NCI-H510A treated with DMSO at 0.1 percent for 48 hours (cell line): ENCODE measurements at regions not wholly inside any gene's neighbourhood (a gene's known extent, or its start where the extent isn't known, plus 50 kb on each side); places are given as distances from the start of the nearest gene placed in this dataset.

Source experiments
- DNase-seq: peaks from one replicate; lab custom pipeline; 2025; lab: John Stamatoyannopoulos, UW

DNA sequence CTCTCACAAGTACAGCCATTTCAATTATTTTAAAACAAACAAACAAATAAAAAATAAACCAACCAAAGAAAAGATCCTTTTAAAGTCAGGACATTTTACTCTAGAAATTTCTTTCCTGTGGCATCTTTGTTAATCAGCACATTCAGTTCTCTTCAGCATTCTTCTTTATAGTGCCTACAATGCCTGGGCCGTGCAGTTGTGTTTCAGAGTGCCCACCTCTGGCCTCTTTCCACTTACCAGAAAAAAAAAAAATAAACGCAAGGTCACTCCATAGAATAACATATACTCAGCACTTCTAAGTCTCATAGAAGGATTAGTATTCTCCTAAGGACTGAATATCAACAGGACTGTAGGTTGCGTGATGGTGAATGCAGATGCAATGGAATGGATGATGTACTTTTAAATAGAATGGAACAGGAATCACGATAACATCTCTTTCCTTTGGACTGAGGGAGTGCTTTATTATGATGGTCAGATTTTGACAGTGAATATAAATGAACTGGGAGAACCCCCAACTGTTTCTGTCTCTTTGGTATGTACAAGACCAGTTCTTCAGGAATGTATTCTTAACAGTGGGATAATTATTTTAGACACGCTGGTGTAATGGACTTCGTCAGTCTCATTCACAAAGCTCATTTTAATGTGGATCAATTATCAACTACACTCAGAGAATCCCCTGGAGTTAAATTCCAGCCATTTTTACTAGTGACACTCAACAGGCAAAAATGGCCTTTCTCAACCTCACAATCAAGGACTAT lies 125.0 kb upstream of the NBEA start:
- DNase-seq: no peak

DNA sequence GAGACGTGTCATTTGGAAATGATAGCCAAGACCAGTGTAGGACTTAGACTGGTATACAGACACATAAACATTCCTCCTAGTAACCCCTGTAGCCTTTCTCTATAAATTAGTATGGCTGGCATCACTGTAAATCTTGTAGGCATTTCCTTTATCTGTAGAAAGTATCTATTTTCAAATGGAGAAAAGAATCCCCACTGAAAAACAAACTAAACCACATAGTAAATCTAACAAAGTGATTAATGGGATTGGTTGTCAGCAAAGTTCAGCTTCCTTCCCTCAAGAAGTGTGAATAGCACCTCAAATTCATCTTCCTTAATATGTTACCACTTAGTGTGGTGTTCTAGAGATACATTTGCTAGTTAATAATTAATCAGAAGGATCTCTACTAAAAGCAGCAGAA lies 119.4 kb upstream of the NBEA start:
- no peak for DNase-seq

DNA sequence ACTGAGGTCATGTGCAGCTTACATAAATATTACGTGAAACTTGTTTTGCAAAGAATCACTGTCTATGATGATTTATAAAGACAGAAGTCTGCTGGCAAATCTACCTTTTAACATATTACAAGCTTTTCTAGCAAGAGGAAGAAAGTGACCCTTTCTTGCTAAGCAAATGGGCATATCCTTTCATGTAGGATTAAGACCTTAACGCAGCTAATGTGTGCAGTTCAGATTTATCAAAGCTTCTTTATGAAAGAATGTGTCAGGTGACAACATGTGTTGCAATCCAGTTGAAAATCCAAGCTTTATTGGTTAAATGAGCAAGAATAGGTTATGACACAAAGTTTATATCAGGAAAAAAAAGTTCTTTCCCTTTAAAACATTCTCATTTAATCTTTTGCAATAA lies 115.6 kb upstream of the NBEA start:
- no peak for DNase-seq

DNA sequence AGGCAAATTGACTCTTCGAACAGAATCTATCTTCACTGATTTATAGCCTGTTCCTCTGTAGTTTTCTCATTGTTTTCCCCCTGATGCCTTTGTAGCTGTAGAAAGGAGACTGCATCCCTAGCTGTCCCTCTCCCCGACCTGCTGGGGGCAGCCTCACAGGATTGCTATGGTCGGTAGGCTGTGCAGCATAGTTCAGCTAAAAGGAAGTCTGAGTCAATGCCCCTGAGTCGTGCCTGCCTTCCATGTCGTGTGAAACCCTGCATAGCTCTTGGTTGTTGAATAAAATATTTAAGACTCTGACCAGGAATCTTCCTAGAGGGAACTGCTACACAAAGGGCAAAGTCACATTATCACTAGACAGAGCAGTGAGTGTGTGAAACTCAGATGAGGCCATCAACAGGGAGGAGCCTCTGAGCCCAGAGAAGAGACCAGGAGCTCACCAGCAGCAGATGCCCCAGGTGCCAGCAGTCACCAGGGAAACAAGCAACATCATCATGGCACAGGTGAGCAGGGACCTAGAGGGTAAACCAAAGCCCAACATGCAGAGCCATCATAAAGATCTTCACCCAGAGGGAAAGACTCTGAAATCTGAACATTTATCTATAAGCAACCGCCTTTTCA lies 108.4 kb upstream of the NBEA start:
- DNase-seq: no peak

DNA sequence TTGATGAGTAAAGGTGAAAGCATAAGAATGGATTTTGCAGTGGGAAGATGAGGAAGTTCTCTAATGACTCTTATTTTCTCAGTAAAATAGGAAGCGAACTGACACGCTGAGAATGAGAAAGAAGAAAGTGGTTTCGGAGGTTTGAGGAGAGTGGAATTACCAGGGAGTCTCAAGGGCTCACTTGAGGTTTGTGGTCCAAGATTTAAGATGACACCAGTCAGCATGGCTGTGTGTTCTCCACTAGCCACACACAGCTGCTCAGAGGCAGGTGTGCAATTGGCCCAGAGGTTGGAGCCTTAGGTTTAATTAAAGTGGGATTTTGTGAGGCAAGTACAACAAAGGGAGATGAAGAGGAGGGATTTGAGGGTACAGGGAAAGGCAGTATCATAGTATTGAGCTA lies 99.6 kb upstream of the NBEA start:
- DNase-seq: no peak

DNA sequence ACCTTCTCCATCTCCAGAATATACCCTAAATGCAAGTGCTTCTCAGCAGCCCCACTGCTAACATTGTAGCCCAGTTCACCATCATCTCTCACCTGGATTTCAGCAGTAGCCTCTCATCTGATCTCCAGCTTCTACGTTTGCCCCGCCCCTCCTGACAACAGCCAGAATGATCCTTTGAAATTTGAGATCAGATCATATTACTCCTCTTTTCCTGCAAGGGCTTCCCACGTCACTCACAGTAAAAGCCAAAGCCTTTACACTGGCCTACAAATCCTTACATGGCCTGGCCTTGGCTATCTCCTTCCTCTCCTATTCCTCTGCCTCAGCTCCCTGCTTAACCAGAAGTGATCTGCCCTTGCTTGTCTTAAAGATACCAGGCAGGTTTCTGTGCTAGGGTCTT lies 94.3 kb upstream of the NBEA start:
- DNase-seq: peak; percentile 70

DNA sequence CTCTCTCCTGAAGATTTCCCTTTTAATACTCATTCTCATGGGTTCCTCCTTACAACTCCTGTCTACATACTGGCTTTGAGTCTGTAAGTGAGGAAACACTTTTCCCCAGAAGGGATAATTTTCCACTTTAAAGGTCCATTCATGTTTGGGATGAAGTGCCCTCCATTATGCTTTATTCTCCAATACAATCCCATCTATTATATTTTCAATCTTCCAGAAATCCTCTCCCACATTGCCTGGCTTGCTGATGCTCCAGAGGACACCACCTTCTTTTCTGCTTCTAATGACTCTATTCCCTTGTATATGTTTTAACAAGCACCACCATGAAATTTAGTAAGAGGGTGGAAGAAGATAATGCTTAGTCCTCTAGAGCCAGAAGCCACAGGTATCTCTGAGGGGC lies 92.7 kb upstream of the NBEA start:
- DNase-seq: no peak

DNA sequence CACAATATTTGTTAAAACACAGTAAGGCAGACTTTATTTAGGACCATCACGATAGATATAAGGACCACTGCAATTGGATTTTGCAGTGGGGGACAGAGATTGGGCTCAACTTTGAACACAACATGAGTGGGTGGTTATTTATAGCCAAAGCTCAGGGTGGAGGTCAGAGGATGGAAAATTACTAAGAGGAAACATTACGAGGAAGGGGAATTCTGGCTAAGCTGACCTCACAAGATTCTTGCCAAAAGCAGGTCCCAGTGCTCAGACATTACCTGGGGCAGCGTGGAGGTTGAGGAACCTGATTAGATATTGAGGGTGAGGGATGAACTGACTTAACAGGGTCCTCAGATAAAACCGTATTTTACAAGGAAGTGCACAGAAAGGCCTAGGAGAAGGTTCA lies 88.9 kb upstream of the NBEA start:
- DNase-seq: no peak

DNA sequence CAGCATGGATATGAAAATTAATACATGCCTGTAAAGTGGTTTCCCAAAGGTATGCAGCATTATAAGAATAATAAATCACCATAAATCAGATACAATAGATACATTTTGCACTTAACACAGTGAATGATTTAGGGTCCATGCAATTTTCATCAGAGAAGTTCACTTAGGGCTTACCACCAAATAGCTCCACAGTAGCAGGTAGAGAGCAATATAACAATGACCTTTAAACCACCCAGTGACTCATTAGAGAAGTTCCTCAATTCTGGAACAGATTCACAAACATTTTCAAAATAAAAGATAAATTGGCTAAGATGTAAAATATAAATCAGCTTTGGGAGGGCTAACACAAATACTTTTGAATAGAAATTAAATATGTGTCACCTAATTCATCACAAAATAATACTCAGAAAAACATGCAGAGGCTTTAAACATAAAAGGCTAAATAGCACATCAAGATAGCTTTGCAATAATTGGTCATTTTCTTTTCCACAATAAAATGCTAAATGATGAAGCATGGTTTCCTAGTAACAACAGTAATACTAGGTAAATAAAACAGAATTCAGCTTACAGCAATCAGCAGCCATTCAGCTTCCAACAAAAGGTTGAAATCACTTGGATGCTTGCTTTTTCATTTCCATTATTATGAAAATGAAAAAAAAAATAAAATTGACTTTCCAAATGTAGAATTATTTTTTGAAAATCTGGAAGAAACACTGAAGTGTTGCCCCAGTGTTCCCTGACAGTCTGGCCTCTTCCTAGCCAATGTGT lies 84.3 kb upstream of the NBEA start:
- DNase-seq: no peak

DNA sequence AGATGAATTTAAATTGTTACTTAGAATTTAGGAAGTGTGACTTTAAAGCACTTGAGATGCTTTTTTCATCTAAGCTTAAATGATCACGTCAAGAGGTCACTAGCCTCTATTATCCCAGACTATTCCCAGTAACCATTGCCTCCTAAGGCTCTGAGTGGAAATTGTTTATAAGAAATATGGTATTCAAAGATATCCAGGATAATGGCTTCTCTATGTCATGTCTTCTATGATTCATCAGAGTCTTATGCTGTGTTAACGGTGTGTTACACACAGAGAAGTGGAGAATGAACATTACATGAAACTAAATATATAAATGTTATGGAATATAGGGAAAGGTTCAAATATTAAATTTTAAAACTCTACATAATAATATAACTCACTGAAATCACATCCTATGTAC lies 79.8 kb upstream of the NBEA start:
- no peak for DNase-seq

DNA sequence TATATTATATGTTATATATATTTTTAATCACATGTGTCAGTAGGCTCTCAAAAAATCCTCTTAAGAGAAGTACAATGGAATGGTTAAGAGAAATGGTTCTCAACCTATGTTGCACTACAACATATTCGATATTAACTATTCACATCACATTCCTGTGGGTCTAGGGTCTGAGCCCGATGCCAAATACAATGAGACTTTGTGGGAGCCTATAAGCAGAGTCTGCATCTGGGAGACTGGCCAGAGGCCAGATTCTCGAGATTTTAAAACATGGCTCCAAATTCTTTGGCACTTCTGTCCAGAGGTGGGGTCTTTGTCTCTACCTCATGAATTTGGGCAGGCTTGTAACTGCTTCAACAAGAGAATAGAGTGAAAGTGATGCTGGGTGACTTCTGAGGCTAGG lies 79.4 kb upstream of the NBEA start:
- DNase-seq: no peak

DNA sequence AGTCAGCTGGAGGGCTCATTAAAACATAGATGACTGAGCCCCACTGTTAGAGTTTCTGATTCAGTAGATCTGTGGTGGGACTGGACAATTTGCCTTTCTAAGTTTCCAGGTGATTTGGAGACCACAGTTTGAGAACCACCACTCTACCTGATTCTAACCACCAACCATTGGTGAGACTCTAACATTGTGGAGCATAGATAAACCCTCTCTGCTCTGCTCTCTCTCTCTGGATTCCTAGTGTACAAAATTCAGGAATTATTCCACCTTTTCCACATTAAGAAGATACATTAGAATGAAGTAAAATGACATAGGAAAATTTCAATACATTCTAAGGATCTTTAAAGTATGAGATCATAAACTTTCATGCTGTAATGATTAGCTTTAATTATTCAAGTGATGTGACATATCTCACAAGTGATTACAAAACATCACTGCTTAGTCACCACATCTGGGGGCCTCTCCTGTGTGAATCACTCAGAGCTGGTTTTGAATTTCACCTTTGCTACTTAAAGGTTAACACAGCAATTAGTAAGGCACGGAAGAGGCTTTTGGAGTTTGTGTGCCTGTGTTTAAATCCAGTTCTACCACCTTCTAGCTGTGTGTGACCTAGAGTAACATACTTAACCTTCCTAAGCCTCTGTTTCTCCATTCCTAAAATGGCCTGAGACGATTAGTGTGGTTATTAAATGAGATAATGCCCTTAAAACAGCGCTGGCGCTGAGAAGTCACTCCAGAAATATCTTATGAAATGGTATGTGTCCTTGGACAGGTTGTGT lies 78.5 kb upstream of the NBEA start:
- peak; percentile 19 for DNase-seq

DNA sequence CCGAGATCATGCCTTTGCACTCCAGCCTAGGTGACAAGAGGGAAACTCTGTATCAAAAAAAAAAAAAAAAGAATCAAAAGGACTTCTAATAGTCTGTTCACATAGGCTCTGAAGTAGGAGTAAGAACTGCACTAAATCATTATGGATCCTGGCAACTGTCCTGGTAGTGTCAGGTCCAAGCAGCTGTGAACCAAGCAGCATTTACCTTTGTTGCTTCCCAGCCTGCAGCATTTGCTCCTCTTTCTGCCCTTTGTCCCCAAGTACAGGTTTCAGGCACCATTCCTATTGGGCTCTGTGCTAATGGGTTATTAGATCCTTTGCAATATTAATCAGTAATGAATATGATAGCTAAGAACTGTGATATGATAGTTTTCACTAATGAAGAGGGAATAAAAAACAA lies 77.4 kb upstream of the NBEA start:
- no peak for DNase-seq

DNA sequence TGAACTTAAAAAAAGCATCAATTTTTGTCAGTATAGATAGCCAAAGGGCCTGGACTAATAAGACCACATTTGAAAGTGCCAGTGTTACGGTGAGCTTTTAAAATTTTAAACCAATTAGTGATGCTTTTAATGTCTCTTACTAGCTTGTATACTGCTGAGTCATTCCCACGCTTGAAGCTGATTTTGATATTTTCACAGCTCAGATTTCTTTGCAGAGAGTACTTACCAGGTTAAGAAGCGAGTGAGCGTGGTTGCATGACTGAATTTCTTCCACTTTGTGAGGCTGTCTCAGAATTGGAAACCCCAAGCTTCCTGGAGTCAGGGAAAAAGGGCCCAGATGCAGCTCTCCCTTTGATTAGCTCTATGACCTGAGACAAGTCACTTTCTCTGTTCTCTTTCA lies 74.5 kb upstream of the NBEA start:
- DNase-seq: no peak

DNA sequence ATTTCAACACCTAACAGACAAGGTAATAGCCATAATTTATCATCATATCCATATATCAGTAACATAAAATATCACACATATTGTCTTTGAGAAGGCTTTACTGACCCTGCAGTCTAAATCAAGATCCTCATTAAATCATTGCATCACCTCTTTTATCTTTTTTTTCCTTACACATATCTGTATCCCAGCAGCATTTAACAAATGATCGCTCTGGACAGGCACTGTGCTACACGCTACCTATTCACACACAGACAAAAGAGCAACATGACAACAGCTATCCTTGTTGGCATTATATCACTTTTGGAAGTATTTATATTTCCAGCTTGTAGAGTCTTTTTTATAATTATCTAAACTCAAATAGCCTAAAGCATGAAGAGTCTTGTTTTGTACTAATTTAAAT lies 73.3 kb upstream of the NBEA start:
- no peak for DNase-seq

DNA sequence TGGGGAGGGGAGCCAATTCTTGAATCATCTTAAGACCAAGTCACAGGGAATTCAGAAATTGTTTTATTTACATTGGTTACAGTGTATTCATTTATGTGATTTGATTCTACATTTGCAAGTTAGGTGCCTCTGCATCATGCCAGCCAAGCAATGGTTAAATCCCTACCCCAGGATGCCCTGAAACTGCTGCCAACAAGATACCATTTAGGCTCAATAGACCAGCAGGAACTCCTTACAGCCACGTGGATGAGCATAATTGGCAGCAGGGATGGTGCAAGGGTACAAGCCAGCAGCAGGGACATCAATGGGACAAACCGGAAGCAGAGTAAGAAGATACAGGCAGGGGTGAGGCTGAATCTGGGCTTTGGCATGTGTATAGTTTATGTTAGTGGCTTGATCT lies 72.4 kb upstream of the NBEA start:
- no peak for DNase-seq

DNA sequence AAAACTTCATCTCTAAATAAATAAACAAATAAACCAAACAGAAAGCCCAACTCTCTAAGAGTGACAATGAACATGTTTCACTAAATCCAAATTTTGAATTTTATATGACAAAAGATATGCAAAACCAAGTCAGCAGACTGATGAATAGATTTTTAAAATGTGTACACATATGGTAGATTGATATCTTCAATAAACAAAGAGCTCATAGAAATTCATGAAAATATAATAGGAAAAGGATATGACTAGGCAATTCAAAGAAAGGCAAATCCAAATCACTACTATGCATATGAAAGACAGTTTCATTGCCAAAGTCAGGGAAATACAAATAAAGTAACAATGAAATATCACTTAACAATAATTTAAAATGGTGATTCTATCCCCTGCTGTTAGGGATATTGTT lies 63.7 kb upstream of the NBEA start:
- no peak for DNase-seq

DNA sequence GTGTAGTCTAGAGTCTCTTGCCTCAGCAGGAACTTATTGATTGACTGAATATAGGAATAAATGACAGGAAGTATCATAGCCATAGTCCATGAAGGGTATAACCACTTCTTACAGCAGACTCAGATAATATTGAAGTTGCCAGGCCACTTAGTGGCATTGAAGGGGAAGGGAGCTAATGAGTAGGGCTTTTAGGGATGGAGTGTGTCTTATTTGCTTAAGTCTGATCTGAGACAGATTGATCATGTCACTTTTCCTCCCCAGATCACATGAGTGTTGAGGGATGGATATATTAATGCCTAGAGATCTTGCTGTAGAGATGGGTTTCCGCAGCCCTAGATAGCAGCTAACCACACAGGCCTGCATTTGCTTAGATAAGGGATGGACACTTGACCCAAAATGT lies 62.2 kb upstream of the NBEA start:
- DNase-seq: no peak

DNA sequence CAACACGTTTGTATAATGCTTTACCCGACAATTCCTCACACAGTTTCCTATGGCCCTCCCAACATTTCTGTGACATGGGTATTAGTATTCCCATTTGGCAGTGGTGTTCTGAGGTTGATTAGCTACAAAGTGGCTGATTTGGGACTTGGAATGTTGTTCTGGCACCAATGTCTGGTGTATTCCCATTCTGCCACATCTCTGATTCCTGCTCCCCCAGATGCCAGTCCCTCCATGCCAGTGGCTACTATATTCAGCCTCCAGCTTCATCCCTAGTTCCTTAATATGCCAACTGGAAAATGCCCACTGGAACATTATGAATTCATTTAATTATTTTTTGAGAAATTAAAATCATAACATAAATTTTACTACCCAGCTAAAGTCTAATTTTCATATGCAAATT lies 60.6 kb upstream of the NBEA start:
- DNase-seq: no peak

DNA sequence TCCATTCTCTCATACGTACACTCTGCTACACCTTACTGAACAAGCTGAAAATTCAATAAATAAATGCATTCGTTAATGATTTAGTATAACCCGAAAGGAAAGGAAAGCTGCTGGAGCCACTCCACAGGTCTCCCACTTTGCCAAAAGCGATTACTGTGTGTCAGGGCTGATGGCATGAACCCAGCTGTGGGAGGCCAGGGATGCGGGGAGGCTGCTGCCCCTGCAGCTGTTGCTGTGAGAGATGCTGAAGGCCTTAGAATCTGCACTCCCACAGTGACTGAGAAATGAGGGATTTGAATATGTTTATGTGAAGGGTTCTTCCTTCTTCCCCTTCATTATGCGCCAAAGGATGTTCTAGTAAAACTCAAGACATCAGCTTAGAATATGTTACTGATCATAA lies 58.7 kb upstream of the NBEA start:
- no peak for DNase-seq

DNA sequence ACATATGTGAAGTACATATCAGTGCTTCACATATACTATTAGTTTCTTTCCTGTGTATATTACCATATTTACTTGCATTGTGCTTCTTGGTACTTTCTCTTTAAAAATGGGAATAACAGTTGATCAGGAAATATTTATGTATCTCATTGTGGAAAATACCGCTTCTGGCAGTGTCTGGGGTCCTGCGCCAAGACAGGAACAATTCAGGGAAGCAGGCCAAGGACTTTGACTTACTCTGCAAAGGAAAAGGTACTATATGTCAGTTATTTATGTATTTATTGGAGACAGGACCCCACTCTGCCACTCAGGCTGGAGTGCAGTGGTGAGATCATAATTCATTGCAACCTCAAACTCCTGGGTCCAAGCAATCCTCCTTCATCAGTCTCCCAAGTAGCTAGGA lies 57.7 kb upstream of the NBEA start:
- DNase-seq: no peak

DNA sequence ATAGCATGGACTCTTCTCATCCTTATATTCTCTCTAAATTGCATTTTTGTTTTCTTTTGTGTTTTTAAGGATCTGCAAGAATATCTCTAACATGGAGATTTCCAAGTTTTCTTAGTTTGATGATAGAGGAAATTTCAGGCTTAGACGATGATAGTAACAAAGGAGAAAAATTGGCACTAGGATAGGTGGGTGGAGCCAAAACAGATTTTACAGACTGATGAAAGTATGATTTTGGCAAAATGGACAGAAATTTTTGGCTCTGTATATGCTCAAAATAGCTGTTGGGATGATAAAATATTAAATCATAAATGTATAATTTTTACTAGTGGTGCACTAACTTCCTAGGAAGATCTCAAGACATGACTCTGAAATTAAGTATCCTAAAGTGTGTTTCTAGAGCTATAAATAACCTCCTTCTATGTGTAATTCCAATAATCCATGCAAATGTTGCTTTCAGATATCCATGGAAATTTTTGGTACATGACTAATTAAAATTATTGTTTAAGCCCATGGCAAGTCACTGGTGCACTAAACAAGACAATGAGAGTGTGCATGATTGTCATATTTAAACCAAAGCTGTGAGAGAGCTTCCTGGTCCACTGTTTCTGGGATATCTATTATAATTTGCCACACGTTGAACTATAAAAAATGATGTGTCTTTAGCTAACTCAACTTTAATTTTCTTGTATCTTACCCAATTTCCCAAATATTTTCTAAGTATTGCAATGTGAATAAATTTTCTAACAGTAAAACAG lies 55.8 kb upstream of the NBEA start:
- no peak for DNase-seq
